ENCODE measurements at regions not wholly inside any gene's neighbourhood (a gene's known extent, or its start where the extent isn't known, plus 50 kb on each side); places are given as distances from the start of the nearest gene placed in this dataset.
"Not testable (repeated sequence)": the region's sequence is repeated elsewhere in the genome, so short reads cannot be mapped to it uniquely, and the experiment has no call there.

DNA sequence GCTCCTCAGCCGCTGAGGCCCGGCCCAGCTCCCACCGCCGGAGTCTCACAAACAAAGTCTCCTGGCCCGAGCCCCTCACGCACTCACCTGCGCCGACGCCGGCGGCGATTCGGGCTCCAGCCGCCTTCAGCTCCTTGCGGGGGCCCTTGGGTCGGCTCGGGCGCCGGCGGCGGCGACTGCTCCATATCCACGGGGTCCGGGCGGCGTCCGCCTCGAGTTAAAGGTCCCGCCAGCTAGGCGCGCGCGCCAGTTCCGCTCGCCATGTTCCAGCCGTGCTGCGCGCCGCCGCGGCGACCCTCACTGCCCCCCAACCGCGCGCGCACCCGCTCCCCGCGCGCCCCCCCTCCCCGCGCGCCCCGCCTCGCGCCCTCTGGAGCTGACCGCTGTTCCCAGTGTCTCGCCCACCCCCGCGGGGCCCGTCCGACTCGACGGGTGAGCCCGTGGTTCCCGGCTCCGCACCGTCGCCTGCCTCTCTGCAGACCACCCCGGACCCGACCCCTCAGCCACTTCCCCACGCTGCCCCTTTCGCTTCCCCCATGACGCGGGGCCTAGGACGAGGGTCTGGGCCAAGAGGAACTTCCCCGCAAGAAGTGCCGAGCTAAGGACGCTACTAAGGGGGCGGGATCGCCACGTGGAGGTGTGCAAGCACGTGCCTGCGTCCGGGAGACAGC is 396.1 kb downstream of the ZNF33B start:
- H3K79me2 ChIP-seq (ENCODE audit: low read length) = no peaks in the 10 kb centered on the region
- H3K27me3 ChIP-seq (replicated peaks; ENCODE audit: insufficient read depth, low read length) = no peaks in the 10 kb centered on the region
- no peak overlapping the region for H2AFZ ChIP-seq (ENCODE audit: low read length)
- H4K20me1 ChIP-seq (ENCODE audit: insufficient read depth, low read length) = no peaks in the 10 kb centered on the region
- no peaks in the 10 kb centered on the region for H3K9me2 ChIP-seq (replicated peaks; ENCODE audit: insufficient read depth, low read length)
- TF ChIP-seq EZH2 (optimal IDR thresholded peaks at IDR 0.05; ENCODE audit: low read depth, low read length) (no peak), EZH2phosphoT487 (IDR thresholded peaks at IDR 0.05; ENCODE audit: low read length) (no peak)
- TF ChIP-seq, protein P1, sequence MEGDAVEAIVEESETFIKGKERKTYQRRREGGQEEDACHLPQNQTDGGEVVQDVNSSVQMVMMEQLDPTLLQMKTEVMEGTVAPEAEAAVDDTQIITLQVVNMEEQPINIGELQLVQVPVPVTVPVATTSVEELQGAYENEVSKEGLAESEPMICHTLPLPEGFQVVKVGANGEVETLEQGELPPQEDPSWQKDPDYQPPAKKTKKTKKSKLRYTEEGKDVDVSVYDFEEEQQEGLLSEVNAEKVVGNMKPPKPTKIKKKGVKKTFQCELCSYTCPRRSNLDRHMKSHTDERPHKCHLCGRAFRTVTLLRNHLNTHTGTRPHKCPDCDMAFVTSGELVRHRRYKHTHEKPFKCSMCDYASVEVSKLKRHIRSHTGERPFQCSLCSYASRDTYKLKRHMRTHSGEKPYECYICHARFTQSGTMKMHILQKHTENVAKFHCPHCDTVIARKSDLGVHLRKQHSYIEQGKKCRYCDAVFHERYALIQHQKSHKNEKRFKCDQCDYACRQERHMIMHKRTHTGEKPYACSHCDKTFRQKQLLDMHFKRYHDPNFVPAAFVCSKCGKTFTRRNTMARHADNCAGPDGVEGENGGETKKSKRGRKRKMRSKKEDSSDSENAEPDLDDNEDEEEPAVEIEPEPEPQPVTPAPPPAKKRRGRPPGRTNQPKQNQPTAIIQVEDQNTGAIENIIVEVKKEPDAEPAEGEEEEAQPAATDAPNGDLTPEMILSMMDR (IDR thresholded peaks at IDR 0.05; ENCODE audit: low read length) = no peak
- no peaks in the 10 kb centered on the region for H3K4me1 ChIP-seq (ENCODE audit: low read length)
- H3K4me2 ChIP-seq (ENCODE audit: low read depth, low read length) = no peak overlapping the region
- H3F3A ChIP-seq (ENCODE audit: insufficient read depth, low read length) = no peaks in the 10 kb centered on the region
- no peaks in the 10 kb centered on the region for H3K36me3 ChIP-seq (replicated peaks; ENCODE audit: insufficient read depth, low read length)
- H3K4me3 ChIP-seq (ENCODE audit: low read length) = no peak overlapping the region
- no peak overlapping the region for H3K9ac ChIP-seq (ENCODE audit: low read length)
- DNase-seq = no peak
- no peak overlapping the region for H3K27ac ChIP-seq (ENCODE audit: low read length)
- H3K9me3 ChIP-seq (replicated peaks; ENCODE audit: insufficient read depth, low read length) = no peaks in the 10 kb centered on the region

GRCh38 chr10:42236401-42236800 is 402.0 kb downstream of the ZNF33B start:
- not testable (repeated sequence) for H3K27me3 ChIP-seq (replicated peaks; ENCODE audit: insufficient read depth, low read length); H3K9me3 ChIP-seq (replicated peaks; ENCODE audit: insufficient read depth, low read length); H3K4me1 ChIP-seq (ENCODE audit: low read length)

GRCh38 chr10:42235736-42236135 is 402.6 kb downstream of the ZNF33B start:
- not testable (repeated sequence) for DNase-seq; H3K27me3 ChIP-seq (replicated peaks; ENCODE audit: insufficient read depth, low read length); H3K4me2 ChIP-seq (ENCODE audit: low read depth, low read length); H3K4me1 ChIP-seq (ENCODE audit: low read length); H3K9me2 ChIP-seq (replicated peaks; ENCODE audit: insufficient read depth, low read length); H3K27ac ChIP-seq (ENCODE audit: low read length); H3K79me2 ChIP-seq (ENCODE audit: low read length); H3K4me3 ChIP-seq (ENCODE audit: low read length); H4K20me1 ChIP-seq (ENCODE audit: insufficient read depth, low read length); H3K9ac ChIP-seq (ENCODE audit: low read length); H2AFZ ChIP-seq (ENCODE audit: low read length); H3K36me3 ChIP-seq (replicated peaks; ENCODE audit: insufficient read depth, low read length); H3K9me3 ChIP-seq (replicated peaks; ENCODE audit: insufficient read depth, low read length); H3F3A ChIP-seq (ENCODE audit: insufficient read depth, low read length)

More at GRCh38 chr10:42236401-42236800, 402.0 kb downstream of the ZNF33B start:
- not testable (repeated sequence) for H3K9me2 ChIP-seq (replicated peaks; ENCODE audit: insufficient read depth, low read length); DNase-seq; H3K4me2 ChIP-seq (ENCODE audit: low read depth, low read length); H3F3A ChIP-seq (ENCODE audit: insufficient read depth, low read length); H3K27ac ChIP-seq (ENCODE audit: low read length); H3K36me3 ChIP-seq (replicated peaks; ENCODE audit: insufficient read depth, low read length); H3K4me3 ChIP-seq (ENCODE audit: low read length); H4K20me1 ChIP-seq (ENCODE audit: insufficient read depth, low read length); H3K9ac ChIP-seq (ENCODE audit: low read length); H2AFZ ChIP-seq (ENCODE audit: low read length); H3K79me2 ChIP-seq (ENCODE audit: low read length)

GRCh38 chr10:42235241-42235640 is 403.1 kb downstream of the ZNF33B start:
- H3K4me2 ChIP-seq (ENCODE audit: low read depth, low read length); H3K4me1 ChIP-seq (ENCODE audit: low read length); H4K20me1 ChIP-seq (ENCODE audit: insufficient read depth, low read length); DNase-seq; H3K9me3 ChIP-seq (replicated peaks; ENCODE audit: insufficient read depth, low read length); H3K27ac ChIP-seq (ENCODE audit: low read length); H3K4me3 ChIP-seq (ENCODE audit: low read length); H2AFZ ChIP-seq (ENCODE audit: low read length); H3K27me3 ChIP-seq (replicated peaks; ENCODE audit: insufficient read depth, low read length); H3K79me2 ChIP-seq (ENCODE audit: low read length); H3F3A ChIP-seq (ENCODE audit: insufficient read depth, low read length); H3K9me2 ChIP-seq (replicated peaks; ENCODE audit: insufficient read depth, low read length); H3K36me3 ChIP-seq (replicated peaks; ENCODE audit: insufficient read depth, low read length); H3K9ac ChIP-seq (ENCODE audit: low read length): not testable (repeated sequence)

GRCh38 chr10:42234506-42234905 is 403.9 kb downstream of the ZNF33B start:
- not testable (repeated sequence) for H3K9ac ChIP-seq (ENCODE audit: low read length); H3K9me3 ChIP-seq (replicated peaks; ENCODE audit: insufficient read depth, low read length); H3K9me2 ChIP-seq (replicated peaks; ENCODE audit: insufficient read depth, low read length); H3K27ac ChIP-seq (ENCODE audit: low read length); H3K4me1 ChIP-seq (ENCODE audit: low read length); DNase-seq; H3K79me2 ChIP-seq (ENCODE audit: low read length); H3K4me3 ChIP-seq (ENCODE audit: low read length); H3F3A ChIP-seq (ENCODE audit: insufficient read depth, low read length); H3K4me2 ChIP-seq (ENCODE audit: low read depth, low read length); H3K36me3 ChIP-seq (replicated peaks; ENCODE audit: insufficient read depth, low read length); H2AFZ ChIP-seq (ENCODE audit: low read length); H3K27me3 ChIP-seq (replicated peaks; ENCODE audit: insufficient read depth, low read length); H4K20me1 ChIP-seq (ENCODE audit: insufficient read depth, low read length)

- not testable (repeated sequence) for H4K20me1 ChIP-seq (ENCODE audit: insufficient read depth, low read length); H3K79me2 ChIP-seq (ENCODE audit: low read length); H3K9me2 ChIP-seq (replicated peaks; ENCODE audit: insufficient read depth, low read length); H3K27ac ChIP-seq (ENCODE audit: low read length); H3K4me3 ChIP-seq (ENCODE audit: low read length); H3K4me2 ChIP-seq (ENCODE audit: low read depth, low read length); H3K36me3 ChIP-seq (replicated peaks; ENCODE audit: insufficient read depth, low read length); H3K9ac ChIP-seq (ENCODE audit: low read length); H3K4me1 ChIP-seq (ENCODE audit: low read length); H3K9me3 ChIP-seq (replicated peaks; ENCODE audit: insufficient read depth, low read length); H2AFZ ChIP-seq (ENCODE audit: low read length); DNase-seq; H3F3A ChIP-seq (ENCODE audit: insufficient read depth, low read length); H3K27me3 ChIP-seq (replicated peaks; ENCODE audit: insufficient read depth, low read length)
Measured at GRCh38 chr10:42233461-42234206, 404.7 kb downstream of the ZNF33B start.

DNA sequence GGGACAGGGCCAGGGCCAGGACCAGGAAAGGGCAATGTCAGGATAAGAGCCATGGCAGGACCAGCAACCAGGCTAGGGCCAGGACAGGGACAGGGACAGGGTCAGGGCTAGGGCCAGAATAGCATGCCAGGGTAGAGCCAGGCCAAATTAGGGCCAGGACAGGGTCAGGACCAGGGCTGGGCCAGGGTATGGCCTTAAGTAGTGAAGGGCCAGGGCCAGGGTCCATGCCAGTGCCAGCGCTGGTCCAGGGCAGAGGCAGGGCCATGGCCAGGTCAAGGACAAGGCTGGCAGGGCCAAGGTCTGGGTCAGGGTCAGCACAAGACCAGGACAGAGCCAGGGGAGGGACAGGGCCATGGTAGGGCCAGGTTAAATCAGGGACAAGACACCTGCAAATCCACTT is 405.4 kb downstream of the ZNF33B start:
- not testable (repeated sequence) for H2AFZ ChIP-seq (ENCODE audit: low read length); H3K79me2 ChIP-seq (ENCODE audit: low read length); H3K4me2 ChIP-seq (ENCODE audit: low read depth, low read length); H3K36me3 ChIP-seq (replicated peaks; ENCODE audit: insufficient read depth, low read length); H3F3A ChIP-seq (ENCODE audit: insufficient read depth, low read length); DNase-seq; H3K9ac ChIP-seq (ENCODE audit: low read length); H3K27me3 ChIP-seq (replicated peaks; ENCODE audit: insufficient read depth, low read length); H3K4me3 ChIP-seq (ENCODE audit: low read length); H3K4me1 ChIP-seq (ENCODE audit: low read length); H4K20me1 ChIP-seq (ENCODE audit: insufficient read depth, low read length); H3K27ac ChIP-seq (ENCODE audit: low read length); H3K9me3 ChIP-seq (replicated peaks; ENCODE audit: insufficient read depth, low read length); H3K9me2 ChIP-seq (replicated peaks; ENCODE audit: insufficient read depth, low read length)

All from MM.1S (cell line).